ENCODE measurements at regions not wholly inside any gene's neighbourhood (a gene's known extent, or its start where the extent isn't known, plus 50 kb on each side); places are given as distances from the start of the nearest gene placed in this dataset.

DNA sequence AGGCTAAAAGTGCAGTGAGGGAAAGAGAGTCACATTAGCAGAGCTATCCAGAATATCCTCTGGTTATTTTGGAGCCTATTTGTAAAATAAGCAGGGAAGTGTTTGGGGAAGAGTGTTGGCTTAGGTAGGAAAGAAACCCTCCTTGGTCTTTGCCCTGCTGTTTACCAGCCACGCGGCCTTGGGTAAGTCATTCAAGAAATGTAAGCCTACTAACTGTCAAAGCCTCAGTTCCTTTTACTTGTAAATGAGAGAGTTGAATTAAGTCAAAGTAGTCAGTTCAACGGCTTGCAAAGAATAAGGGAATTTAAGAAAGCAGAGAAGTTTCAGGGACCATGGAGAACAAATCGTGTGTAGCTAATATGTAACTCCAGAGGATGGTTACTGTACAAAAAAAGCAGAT is 75.8 kb upstream of the TNC start:
- no peak for TF ChIP-seq EZH2 (IDR thresholded peaks at IDR 0.05; ENCODE audit: insufficient read depth, poor library complexity, severe bottlenecking)
- no peak for TF ChIP-seq EZH2phosphoT487 (IDR thresholded peaks at IDR 0.05; ENCODE audit: insufficient read depth, low read depth)
